ENCODE measurements at regions not wholly inside any gene's neighbourhood (a gene's known extent, or its start where the extent isn't known, plus 50 kb on each side); places are given as distances from the start of the nearest gene placed in this dataset.

DNA sequence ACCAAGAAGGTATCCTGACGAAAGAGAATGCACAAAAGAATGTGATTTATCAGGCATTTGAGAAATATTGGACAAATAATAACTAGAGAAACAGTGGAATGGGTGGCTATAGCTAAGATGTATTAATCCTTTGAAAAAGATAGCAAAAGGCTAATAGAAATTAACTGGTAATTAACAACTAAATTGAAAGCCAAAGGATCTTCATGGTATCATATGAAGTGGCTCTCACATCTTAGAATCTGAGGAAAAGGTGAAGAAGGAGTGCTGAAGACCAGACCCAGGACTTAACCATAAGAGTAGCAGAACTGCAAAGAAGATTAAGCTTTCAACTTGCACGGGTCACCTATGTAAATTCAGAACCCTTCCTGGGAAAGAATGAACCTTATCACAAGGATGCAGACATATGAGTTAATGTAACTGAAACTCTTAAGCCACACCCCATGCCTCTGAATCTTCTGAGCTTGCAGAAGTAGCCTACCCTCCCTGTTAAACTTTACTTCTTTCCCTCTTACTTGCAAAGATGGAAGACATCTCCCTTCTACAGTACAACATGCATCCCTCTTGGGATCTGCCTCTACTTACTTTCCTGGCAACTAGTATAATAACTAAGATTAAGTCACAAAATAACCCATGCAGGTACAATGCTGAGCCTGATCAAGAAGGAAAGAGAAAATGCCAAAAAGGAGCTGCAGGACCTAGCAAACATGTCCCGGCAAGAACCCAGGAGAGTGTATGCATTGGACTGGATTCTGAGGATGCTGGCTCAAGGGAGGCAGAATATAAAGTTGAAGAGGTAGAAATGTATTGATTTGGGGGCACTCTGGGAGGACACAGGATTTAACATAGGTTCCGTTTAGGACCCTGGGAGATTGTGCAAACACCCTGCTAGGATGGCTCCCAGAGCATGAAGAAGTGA is 395.5 kb upstream of the SLC30A5 start (continued):
- TF ChIP-seq, protein P1, sequence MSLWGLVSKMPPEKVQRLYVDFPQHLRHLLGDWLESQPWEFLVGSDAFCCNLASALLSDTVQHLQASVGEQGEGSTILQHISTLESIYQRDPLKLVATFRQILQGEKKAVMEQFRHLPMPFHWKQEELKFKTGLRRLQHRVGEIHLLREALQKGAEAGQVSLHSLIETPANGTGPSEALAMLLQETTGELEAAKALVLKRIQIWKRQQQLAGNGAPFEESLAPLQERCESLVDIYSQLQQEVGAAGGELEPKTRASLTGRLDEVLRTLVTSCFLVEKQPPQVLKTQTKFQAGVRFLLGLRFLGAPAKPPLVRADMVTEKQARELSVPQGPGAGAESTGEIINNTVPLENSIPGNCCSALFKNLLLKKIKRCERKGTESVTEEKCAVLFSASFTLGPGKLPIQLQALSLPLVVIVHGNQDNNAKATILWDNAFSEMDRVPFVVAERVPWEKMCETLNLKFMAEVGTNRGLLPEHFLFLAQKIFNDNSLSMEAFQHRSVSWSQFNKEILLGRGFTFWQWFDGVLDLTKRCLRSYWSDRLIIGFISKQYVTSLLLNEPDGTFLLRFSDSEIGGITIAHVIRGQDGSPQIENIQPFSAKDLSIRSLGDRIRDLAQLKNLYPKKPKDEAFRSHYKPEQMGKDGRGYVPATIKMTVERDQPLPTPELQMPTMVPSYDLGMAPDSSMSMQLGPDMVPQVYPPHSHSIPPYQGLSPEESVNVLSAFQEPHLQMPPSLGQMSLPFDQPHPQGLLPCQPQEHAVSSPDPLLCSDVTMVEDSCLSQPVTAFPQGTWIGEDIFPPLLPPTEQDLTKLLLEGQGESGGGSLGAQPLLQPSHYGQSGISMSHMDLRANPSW (CRISPR knock-in tag; IDR thresholded peaks at IDR 0.05) = no peak
- TF ChIP-seq KAT7 (CRISPR knock-in tag; IDR thresholded peaks at IDR 0.05; ENCODE audit: borderline replicate concordance) (no peak), HMG20A (CRISPR knock-in tag; conservative IDR thresholded peaks at IDR 0.05) (no peak), ZNF764 (CRISPR knock-in tag; IDR thresholded peaks at IDR 0.05; ENCODE audit: low read depth) (no peak), NCOA6 (IDR thresholded peaks at IDR 0.05) (no peak), ARID1B (IDR thresholded peaks at IDR 0.05) (peak; percentile 93), KLF10 (CRISPR knock-in tag; IDR thresholded peaks at IDR 0.05) (no peak), ZNF699 (CRISPR knock-in tag; IDR thresholded peaks at IDR 0.05; ENCODE audit: insufficient replicate concordance) (no peak), TRIM24 (IDR thresholded peaks at IDR 0.05) (peak; percentile 78 to 88), DNMT1 (IDR thresholded peaks at IDR 0.05) (no peak), HDAC8 (tag; IDR thresholded peaks at IDR 0.05) (no peak), TCF7L2 (IDR thresholded peaks at IDR 0.05; ENCODE audit: low read depth, low read length) (no peak), MTA2 (IDR thresholded peaks at IDR 0.05; ENCODE audit: low read depth) (peak; percentile 69; the same call in 1 of the 2 replicates), IRF1 (CRISPR knock-in tag; IDR thresholded peaks at IDR 0.05; ENCODE audit: borderline replicate concordance) (no peak), PPARD (CRISPR knock-in tag; IDR thresholded peaks at IDR 0.05) (no peak), ZBED1 (IDR thresholded peaks at IDR 0.05) (no peak), HDGF (IDR thresholded peaks at IDR 0.05) (no peak), STAT5A (IDR thresholded peaks at IDR 0.05; ENCODE audit: borderline replicate concordance, low read length) (peak; percentile 59; the same call in 1 of the 2 replicates), NR2C1 (IDR thresholded peaks at IDR 0.05) (no peak), NR2C1 (tag; IDR thresholded peaks at IDR 0.05) (no peak)
- TF ChIP-seq, protein P2, sequence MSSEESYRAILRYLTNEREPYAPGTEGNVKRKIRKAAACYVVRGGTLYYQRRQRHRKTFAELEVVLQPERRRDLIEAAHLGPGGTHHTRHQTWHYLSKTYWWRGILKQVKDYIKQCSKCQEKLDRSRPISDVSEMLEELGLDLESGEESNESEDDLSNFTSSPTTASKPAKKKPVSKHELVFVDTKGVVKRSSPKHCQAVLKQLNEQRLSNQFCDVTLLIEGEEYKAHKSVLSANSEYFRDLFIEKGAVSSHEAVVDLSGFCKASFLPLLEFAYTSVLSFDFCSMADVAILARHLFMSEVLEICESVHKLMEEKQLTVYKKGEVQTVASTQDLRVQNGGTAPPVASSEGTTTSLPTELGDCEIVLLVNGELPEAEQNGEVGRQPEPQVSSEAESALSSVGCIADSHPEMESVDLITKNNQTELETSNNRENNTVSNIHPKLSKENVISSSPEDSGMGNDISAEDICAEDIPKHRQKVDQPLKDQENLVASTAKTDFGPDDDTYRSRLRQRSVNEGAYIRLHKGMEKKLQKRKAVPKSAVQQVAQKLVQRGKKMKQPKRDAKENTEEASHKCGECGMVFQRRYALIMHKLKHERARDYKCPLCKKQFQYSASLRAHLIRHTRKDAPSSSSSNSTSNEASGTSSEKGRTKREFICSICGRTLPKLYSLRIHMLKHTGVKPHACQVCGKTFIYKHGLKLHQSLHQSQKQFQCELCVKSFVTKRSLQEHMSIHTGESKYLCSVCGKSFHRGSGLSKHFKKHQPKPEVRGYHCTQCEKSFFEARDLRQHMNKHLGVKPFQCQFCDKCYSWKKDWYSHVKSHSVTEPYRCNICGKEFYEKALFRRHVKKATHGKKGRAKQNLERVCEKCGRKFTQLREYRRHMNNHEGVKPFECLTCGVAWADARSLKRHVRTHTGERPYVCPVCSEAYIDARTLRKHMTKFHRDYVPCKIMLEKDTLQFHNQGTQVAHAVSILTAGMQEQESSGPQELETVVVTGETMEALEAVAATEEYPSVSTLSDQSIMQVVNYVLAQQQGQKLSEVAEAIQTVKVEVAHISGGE (CRISPR knock-in tag; IDR thresholded peaks at IDR 0.05) = no peak

Data from K562 (cell line).